ENCODE measurements at regions not wholly inside any gene's neighbourhood (a gene's known extent, or its start where the extent isn't known, plus 50 kb on each side); places are given as distances from the start of the nearest gene placed in this dataset.

- no peaks in the 10 kb centered on the region for H3K36me3 ChIP-seq
- no peaks in the 10 kb centered on the region for H3K4me1 ChIP-seq
- 79% methylated on average over 2 of the region's 2 CpGs for WGBS
- H3K4me3 ChIP-seq = no peak overlapping the region
- no peaks in the 10 kb centered on the region for H3K9me3 ChIP-seq
- H3K27ac ChIP-seq = no peak overlapping the region
- no peak for TF ChIP-seq POLR2A (IDR thresholded peaks at IDR 0.05)
- TF ChIP-seq EP300 (IDR thresholded peaks at IDR 0.05) = no peak
- DNase-seq (ENCODE audit: low spot score in 2 of 2) = no peak
- no peaks in the 10 kb centered on the region for H3K27me3 ChIP-seq
Observed at GRCh38 chr14:85441909-85442643, 87.9 kb upstream of the FLRT2 start.

- WGBS = 97% methylated on average over 1 of the region's 1 CpG
- H3K27me3 ChIP-seq = no peaks in the 10 kb centered on the region
- no peaks in the 10 kb centered on the region for H3K9me3 ChIP-seq
- no peak for DNase-seq (ENCODE audit: low spot score in 2 of 2)
- H3K4me1 ChIP-seq = no peaks in the 10 kb centered on the region
- H3K27ac ChIP-seq = no peak overlapping the region
- H3K4me3 ChIP-seq = no peak overlapping the region
- TF ChIP-seq POLR2A (IDR thresholded peaks at IDR 0.05) (no peak), EP300 (IDR thresholded peaks at IDR 0.05) (no peak), CTCF (IDR thresholded peaks at IDR 0.05) (no peak), POLR2AphosphoS5 (IDR thresholded peaks at IDR 0.05) (no peak)
- H3K36me3 ChIP-seq = no peaks in the 10 kb centered on the region
Observed at GRCh38 chr14:85442996-85443395, 86.9 kb upstream of the FLRT2 start.

GRCh38 chr14:85444635-85445034 is 85.3 kb upstream of the FLRT2 start:
- Histone ChIP-seq H3K4me1 (no peaks in the 10 kb centered on the region), H3K27me3 (no peaks in the 10 kb centered on the region), H3K36me3 (no peaks in the 10 kb centered on the region), H3K4me3 (no peak overlapping the region), H3K27ac (no peak overlapping the region), H3K9me3 (no peaks in the 10 kb centered on the region)
- no peak for TF ChIP-seq CTCF (IDR thresholded peaks at IDR 0.05)
- TF ChIP-seq EP300 (IDR thresholded peaks at IDR 0.05) = no peak
- TF ChIP-seq POLR2A (IDR thresholded peaks at IDR 0.05) = no peak
- no peak for TF ChIP-seq POLR2AphosphoS5 (IDR thresholded peaks at IDR 0.05)
- WGBS = 71% methylated on average over 3 of the region's 3 CpGs
- no peak for DNase-seq (ENCODE audit: low spot score in 2 of 2)

- WGBS = 92% methylated on average over 3 of the region's 3 CpGs
- TF ChIP-seq POLR2A (IDR thresholded peaks at IDR 0.05) = no peak
- Histone ChIP-seq H3K4me1 (no peaks in the 10 kb centered on the region), H3K27me3 (no peaks in the 10 kb centered on the region), H3K36me3 (no peaks in the 10 kb centered on the region), H3K9me3 (no peaks in the 10 kb centered on the region), H3K4me3 (no peak overlapping the region), H3K27ac (no peak overlapping the region)
- no peak for DNase-seq (ENCODE audit: low spot score in 2 of 2)
Observed at GRCh38 chr14:85445151-85445795, 84.7 kb upstream of the FLRT2 start.

GRCh38 chr14:85447883-85448282 is 82.1 kb upstream of the FLRT2 start:
- no peaks in the 10 kb centered on the region for H3K36me3 ChIP-seq
- no peak overlapping the region for H3K27ac ChIP-seq
- no peak overlapping the region for H3K4me3 ChIP-seq
- 92% methylated on average over 2 of the region's 2 CpGs for WGBS
- H3K27me3 ChIP-seq = no peaks in the 10 kb centered on the region
- H3K4me1 ChIP-seq = no peaks in the 10 kb centered on the region
- H3K9me3 ChIP-seq = no peaks in the 10 kb centered on the region
- TF ChIP-seq CTCF (IDR thresholded peaks at IDR 0.05) (no peak), POLR2A (IDR thresholded peaks at IDR 0.05) (no peak), POLR2AphosphoS5 (IDR thresholded peaks at IDR 0.05) (no peak), EP300 (IDR thresholded peaks at IDR 0.05) (no peak)
- no peak for DNase-seq (ENCODE audit: low spot score in 2 of 2)

GRCh38 chr14:85451421-85451820 is 78.5 kb upstream of the FLRT2 start:
- DNase-seq (ENCODE audit: low spot score in 2 of 2) = no peak
- no peak for TF ChIP-seq EP300 (IDR thresholded peaks at IDR 0.05)
- TF ChIP-seq CTCF (IDR thresholded peaks at IDR 0.05) = no peak
- TF ChIP-seq POLR2AphosphoS5 (IDR thresholded peaks at IDR 0.05) = no peak
- TF ChIP-seq POLR2A (IDR thresholded peaks at IDR 0.05) = no peak
- Histone ChIP-seq H3K27me3 (no peaks in the 10 kb centered on the region), H3K9me3 (no peaks in the 10 kb centered on the region), H3K36me3 (no peaks in the 10 kb centered on the region), H3K27ac (no peak overlapping the region), H3K4me3 (no peak overlapping the region), H3K4me1 (no peaks in the 10 kb centered on the region)
